Right atrium auricular region (tissue), 2 donors: ENCODE measurements at regions not wholly inside any gene's neighbourhood (a gene's known extent, or its start where the extent isn't known, plus 50 kb on each side); places are given as distances from the start of the nearest gene placed in this dataset.
"Not testable (repeated sequence)": the region's sequence is repeated elsewhere in the genome, so short reads cannot be mapped to it uniquely, and the experiment has no call there.

Source experiments
- DNase-seq: peaks from one replicate; pipeline ENCODE4 v3.0.0-alpha.2; 2019; ENCODE audit warnings: low spot score
- H3K27ac ChIP-seq, 2 donors: fragments of 200-600 bp; sonication (generic); 1 replicate in 1 of 2; 2 replicates in 1 of 2; pipeline ENCODE4 v1.5.1; 2016 to 2019
- H3K27me3 ChIP-seq, 2 donors: fragments of 200-600 bp; sonication (generic); one replicate each; pipeline versions ENCODE4 v1.5.1 to v1.6.0; 2017 to 2019
- H3K36me3 ChIP-seq: fragments of 200-600 bp; sonication (generic); one replicate; pipeline ENCODE4 v1.5.1; 2016
- H3K4me1 ChIP-seq, 2 donors: fragments of 200-600 bp; sonication (generic); one replicate each; pipeline versions ENCODE4 v1.5.1 to v1.6.0; 2017 to 2019
- H3K4me3 ChIP-seq, 2 donors: fragments of 200-600 bp; sonication (generic); 1 replicate in 1 of 2; 2 replicates in 1 of 2; pipeline ENCODE4 v1.5.1; 2017 to 2019; ENCODE audit warnings: mild to moderate bottlenecking in 1 of 2, moderate library complexity in 1 of 2
- H3K9me3 ChIP-seq, 2 donors: fragments of 200-600 bp; sonication (generic); one replicate each; pipeline ENCODE4 v1.5.1; 2019
- TF ChIP-seq, protein P1 (sequence below), 2 donors: fragments of 200-600 bp; sonication (generic); IDR thresholded peaks; one replicate each; pipeline ENCODE4 v1.5.1; 2019; ENCODE audit warnings: antibody characterized with exemption in 2 of 2

DNA sequence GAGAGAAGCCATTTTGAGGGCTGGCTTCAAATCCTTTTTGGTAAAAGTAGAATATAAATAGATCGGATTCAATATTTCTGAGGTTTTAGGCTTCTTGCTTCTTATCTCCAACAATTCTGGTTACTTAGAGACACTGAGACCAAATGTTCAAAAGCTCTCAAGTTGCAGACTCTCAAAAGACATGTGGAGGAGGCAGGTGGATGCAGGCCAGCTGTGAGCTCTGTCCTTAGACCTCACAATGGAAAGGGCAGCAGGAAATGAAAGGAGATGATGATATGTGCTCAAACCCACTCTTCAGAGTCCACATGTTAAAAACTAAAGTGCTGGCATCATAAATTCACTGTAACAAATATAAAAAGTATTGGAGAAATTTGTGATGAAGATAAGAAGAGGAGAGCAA is 424.9 kb upstream of the ALCAM start:
- no peak overlapping the region for H3K4me3 ChIP-seq
- H3K36me3 ChIP-seq: no peaks in the 10 kb centered on the region
- no peak overlapping the region for H3K27ac ChIP-seq
- no peaks in the 10 kb centered on the region for H3K9me3 ChIP-seq
- DNase-seq: no peak
- H3K4me1 ChIP-seq: no peaks in the 10 kb centered on the region
- TF ChIP-seq, protein P1, sequence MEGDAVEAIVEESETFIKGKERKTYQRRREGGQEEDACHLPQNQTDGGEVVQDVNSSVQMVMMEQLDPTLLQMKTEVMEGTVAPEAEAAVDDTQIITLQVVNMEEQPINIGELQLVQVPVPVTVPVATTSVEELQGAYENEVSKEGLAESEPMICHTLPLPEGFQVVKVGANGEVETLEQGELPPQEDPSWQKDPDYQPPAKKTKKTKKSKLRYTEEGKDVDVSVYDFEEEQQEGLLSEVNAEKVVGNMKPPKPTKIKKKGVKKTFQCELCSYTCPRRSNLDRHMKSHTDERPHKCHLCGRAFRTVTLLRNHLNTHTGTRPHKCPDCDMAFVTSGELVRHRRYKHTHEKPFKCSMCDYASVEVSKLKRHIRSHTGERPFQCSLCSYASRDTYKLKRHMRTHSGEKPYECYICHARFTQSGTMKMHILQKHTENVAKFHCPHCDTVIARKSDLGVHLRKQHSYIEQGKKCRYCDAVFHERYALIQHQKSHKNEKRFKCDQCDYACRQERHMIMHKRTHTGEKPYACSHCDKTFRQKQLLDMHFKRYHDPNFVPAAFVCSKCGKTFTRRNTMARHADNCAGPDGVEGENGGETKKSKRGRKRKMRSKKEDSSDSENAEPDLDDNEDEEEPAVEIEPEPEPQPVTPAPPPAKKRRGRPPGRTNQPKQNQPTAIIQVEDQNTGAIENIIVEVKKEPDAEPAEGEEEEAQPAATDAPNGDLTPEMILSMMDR (IDR thresholded peaks at IDR 0.05): no peak
- no peaks in the 10 kb centered on the region for H3K27me3 ChIP-seq

DNA sequence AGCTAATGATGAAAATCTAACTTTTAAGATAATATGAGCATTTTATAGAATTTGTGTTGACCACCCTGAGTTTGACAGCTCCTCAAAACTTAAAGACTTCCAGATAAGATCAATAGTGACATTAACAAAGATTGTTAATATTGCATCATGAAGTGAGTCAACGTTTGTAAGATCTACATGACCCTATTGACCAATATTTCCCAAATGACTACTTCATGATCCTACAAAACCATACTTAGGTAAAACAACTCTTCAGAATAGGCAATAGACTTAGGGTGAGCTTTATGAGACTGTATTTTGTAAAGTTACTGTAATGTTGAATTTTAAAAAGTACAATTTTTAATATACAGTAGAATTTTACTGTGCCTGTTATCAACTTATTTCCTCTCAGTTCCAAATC is 422.7 kb upstream of the ALCAM start:
- H3K4me1 ChIP-seq: no peaks in the 10 kb centered on the region
- H3K9me3 ChIP-seq: no peaks in the 10 kb centered on the region
- H3K27me3 ChIP-seq: no peaks in the 10 kb centered on the region
- no peaks in the 10 kb centered on the region for H3K36me3 ChIP-seq
- TF ChIP-seq, protein P1 (IDR thresholded peaks at IDR 0.05): no peak
- no peak overlapping the region for H3K27ac ChIP-seq
- no peak overlapping the region for H3K4me3 ChIP-seq
- DNase-seq: no peak

DNA sequence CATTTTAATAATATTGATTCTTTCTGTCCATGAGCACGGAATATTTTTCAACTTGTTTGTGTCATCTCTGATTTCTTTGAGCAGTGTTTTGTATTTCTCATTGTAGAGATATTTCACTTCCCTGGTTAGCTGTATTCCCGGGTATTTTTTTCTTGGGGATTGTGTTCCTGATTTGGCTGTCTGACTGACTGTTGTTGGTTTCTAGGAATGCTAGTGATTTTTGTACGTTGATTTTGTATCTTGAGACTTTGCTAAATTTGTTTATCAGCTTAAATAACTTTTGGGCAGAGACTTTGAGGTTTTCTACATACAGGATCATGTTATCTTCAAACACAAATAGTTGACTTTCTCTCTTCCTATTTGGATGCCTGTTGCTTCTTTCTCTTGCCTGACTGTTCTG is 418.8 kb upstream of the ALCAM start:
- Histone ChIP-seq H3K27ac (no peak overlapping the region), H3K9me3 (no peaks in the 10 kb centered on the region), H3K36me3 (no peaks in the 10 kb centered on the region), H3K4me1 (no peaks in the 10 kb centered on the region), H3K4me3 (no peak overlapping the region), H3K27me3 (no peaks in the 10 kb centered on the region)
- TF ChIP-seq, protein P1 (IDR thresholded peaks at IDR 0.05): no peak
- no peak for DNase-seq

DNA sequence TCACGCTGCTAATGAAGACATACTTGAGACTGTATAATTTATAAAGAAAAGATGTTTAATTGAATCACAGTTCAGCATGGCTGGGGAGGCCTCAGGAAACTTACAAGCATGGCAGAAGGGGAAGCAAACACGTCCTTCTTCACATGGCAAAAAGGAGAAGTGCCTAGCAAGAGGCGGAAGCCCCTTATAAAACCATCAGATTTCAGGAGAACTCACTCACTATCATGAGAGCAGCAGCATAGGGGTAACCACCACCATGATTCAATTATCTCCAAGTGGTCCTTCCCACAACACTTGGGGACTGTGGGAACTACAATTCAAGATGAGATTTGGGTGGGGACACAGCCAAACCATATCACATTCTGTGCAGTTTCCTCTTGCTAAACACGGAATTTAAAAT is 416.9 kb upstream of the ALCAM start:
- H3K9me3 ChIP-seq, H3K27ac ChIP-seq, DNase-seq, H3K36me3 ChIP-seq, H3K27me3 ChIP-seq, H3K4me1 ChIP-seq, H3K4me3 ChIP-seq: not testable (repeated sequence)

GRCh38 chr3:104951426-104951825 is 415.3 kb upstream of the ALCAM start:
- no peak for DNase-seq
- Histone ChIP-seq H3K36me3 (no peaks in the 10 kb centered on the region), H3K27ac (no peak overlapping the region), H3K27me3 (no peaks in the 10 kb centered on the region), H3K9me3 (no peaks in the 10 kb centered on the region), H3K4me3 (no peak overlapping the region), H3K4me1 (no peaks in the 10 kb centered on the region)
- TF ChIP-seq, protein P1 (IDR thresholded peaks at IDR 0.05): no peak

GRCh38 chr3:104952146-104952972 is 414.4 kb upstream of the ALCAM start:
- Histone ChIP-seq H3K9me3 (no peaks in the 10 kb centered on the region), H3K27ac (no peak overlapping the region), H3K27me3 (no peaks in the 10 kb centered on the region), H3K36me3 (no peaks in the 10 kb centered on the region), H3K4me3 (no peak overlapping the region), H3K4me1 (no peaks in the 10 kb centered on the region)
- no peak for DNase-seq
- TF ChIP-seq, protein P1 (IDR thresholded peaks at IDR 0.05): no peak
